Central memory CD4-positive, alpha-beta T cell (primary cell): ENCODE measurements at regions not wholly inside any gene's neighbourhood (a gene's known extent, or its start where the extent isn't known, plus 50 kb on each side); places are given as distances from the start of the nearest gene placed in this dataset.
"Not testable (repeated sequence)": the region's sequence is repeated elsewhere in the genome, so short reads cannot be mapped to it uniquely, and the experiment has no call there.

Experiments
- DNase-seq: peaks from one replicate; pipeline ENCODE4 v3.0.0; 2022

DNA sequence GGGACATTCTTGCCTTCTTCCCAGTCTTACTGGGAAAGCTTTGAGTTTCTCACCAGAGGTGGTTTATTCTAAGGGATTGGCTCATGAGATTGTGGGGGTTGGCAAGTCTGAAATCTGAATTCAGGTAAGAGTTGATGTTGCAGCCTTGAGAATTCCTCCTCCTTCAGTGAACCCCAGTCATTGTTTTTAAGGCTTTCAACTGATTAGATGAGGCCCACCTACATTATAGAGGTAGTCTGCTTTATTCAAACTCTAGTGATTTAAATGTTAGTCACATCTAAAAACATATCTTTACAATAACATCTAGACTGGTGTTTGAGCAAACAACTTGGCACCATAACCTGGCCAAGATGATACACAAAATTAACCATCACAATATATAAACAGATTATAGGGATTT is 156.5 kb upstream of the MED14 start:
- DNase-seq, result no peak

DNA sequence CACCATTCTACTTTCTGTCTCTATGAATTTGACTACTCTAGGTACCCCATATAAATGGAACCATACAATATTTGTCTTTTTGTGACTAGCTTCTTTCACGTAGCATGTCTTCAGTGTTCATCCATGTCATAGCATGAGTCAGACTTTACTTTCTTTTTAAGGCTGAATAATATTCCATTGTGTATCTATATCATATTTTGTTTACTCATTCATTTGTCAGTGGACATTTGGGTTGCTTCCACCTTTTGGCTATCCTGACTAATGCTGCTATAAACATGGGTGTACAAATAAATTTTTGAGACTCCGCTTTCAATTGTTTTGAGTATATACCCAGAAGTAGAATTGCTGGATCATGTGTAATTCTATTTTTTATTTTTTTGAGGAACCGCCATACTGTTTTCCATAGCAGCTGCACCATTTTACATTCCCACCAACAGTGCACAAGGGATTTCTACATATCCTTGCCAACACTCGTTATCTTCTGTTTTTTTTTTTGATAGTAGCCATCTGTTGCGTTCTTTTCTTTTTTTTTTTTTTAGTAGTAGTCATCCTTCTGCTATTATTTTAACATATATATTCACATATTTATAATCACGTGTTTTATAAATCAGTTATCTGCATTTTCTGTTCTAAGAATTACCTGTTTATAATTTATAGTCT is 158.0 kb upstream of the MED14 start:
- DNase-seq, result no peak

DNA sequence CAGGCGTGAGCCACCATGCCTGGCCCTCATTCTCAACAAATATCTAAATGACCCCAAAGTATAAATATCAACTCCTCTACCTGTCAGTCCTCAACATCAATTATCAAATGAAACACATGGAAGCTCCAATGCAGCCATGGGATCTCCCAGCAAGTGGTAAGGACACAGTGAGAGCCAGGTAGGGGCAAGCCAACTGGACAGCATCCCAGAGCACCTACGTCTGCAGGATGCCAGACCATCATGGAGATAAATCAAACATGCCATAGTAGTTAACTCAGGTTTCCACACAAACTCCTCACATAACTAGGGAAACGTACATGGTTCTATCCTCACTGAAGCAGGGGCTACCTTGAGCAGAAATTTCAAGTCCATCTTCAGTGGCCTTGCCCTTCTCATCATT is 159.9 kb upstream of the MED14 start:
- no peak for DNase-seq

DNA sequence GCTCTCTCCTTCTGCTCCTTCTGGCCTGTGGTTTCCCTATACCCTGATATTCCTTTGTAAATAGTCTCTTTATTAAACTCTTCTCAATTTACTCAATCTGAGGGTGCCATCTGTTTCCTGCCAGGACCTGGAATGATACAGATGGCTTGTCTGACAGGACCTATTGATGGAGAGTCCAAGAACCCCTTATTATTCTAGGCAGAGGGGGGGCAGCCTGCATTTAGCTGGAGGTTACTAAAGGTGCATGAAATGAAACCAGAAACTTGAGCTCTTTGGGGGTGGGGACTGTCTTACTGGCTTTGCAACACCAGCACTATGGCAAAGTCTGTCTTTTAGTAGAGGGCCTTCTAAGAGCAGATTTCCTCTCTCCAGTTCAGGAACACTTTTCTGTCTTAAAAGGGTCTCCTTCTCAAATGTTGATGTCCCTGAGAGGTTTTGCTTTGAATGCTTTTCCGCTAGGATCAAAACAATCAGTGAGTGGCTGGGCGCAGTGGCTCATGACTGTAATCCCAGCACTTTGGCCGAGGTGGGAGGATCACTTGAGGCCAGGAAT is 162.5 kb upstream of the MED14 start:
- no peak for DNase-seq

DNA sequence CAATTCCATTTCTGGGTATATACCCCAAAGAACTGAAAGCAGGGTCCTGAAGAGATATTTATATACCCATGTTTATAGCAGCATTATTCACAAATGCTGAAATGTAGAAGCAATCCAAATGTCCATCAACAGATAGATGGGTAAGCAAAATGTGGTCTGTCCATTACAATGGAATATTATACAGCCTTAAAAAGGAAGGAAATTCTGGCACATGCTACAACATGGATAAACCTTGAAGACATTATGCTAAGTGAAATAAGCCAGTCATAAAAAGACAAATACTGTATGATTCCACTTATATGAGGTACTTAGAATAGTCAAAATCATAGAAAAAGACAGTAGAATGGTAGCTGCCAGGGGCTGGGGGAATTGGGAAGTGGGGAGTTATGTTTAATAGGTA is 169.4 kb upstream of the MED14 start:
- DNase-seq, result not testable (repeated sequence)

DNA sequence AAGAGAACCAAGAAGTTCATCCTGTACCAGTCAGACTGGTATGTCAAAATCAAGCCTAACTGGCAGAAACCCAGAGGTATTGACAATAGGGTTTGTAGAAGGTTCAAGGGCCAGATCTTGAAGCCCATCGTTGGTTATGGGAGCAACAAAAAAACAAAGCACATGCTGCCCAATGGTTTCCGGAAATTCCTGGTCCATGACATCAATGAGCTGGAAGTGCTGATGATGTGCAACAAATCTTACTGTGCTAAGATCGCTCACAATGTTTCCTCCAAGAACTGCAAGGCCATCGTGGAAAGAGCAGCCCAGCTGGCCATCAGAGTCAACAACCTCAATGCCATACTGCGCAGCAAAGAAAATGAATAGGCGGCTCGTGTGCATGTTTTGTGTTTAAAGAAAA is 172.7 kb upstream of the MED14 start:
- no peak for DNase-seq

DNA sequence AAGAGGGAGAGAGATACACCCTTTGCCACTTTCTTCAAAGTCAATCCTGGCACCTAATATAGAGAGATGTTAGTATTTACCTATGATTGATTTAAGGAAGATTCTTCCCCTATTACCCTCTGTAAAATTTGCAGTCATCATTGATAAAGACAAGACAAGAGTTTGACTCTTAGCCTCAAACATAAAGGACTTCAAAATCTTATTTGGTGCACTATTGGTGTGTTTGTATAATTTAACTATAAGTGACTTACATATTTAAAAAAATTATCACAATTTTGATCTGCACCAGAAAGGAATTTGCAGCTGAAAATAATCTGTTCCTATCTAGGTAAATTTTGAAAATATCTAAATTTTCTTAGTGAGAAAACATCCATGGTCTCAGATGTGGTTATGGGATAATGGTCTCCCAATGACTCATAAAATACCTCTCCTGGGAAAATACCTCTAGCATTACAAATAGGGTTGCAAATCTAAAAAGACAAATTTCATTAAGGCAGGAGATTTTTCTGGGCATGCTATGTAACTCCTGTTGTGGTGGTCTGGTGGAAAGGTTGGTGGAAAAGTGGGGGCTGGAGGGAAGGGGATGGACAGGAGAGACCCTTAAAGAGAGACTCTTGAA is 173.6 kb upstream of the MED14 start:
- DNase-seq, result no peak

DNA sequence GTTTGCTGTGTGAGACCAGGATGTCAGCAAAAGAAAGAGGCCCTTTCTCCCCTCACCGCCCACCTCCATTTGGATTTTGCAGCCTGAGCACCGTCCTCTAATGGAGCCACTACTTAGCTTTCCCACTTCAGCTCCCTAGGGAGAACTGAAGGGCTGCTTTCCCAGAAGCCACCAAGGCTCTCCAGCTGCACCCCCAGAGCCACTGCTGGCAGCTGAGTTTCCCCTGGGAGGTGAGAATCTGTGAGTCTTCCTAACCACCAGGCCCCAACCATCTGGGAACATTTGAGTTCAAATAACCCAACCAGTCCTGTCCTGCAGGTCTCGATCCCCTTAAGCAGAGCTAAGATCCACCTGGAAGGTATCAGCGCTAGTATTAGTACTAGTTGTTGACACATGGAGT is 173.1 kb upstream of the USP9X start:
- DNase-seq, result no peak

DNA sequence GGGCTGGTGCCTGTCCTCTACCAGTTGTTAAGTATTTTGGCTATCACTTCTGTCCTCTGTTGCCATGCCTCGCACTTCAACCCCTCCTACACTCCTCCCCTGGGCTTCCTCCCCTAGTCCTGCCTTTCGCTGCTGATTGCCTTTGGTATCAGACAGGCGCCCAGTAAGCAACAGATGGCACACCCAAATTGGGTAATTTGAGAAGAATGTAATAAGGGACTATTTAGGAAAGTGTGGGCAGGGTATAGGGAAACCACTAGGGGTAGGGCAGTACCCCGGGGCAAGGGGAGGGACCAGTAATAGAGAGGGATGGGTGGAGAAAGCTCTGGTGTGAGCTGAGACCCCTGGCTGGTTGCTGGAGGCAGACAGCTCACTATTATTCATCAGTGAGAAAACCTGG is 172.7 kb upstream of the USP9X start:
- no peak for DNase-seq

DNA sequence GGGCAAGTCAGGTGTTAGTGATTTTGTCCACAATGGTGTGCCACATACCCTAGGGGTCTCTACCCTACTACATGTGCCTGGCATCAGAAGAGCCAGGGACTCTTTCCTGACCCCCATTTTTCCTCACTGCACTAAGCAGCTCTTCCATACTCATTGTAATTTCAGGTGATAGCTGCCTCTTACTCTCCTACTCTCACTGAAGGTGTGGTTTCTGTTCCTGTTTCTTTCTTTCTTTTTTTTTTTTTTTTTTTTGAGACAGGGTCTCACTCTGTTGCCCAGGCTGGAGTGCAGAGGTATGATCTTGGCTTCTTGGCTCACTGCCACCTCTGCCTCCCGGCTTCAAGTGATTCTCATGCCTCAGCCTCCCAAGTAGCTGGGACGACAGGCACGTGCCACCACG is 164.9 kb upstream of the USP9X start:
- no peak for DNase-seq

DNA sequence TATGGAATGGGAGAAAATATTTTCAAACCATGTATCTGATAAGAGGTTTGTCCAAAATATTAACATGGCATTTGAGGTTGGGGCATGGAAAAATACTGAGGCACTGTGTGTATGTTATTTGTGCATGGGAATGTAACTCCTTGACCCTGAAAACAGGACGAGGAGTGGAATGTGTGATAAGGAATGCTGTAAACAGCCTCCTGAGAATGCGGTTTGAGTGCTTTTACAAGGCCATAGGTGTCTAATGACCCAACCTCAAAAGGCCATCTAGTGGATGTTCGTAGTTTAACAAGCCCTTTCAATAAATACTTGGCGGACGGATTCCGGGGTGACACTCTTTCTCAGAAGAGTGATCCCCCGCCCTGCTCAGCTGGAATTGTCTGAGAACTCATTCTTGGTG is 162.9 kb upstream of the USP9X start:
- no peak for DNase-seq

DNA sequence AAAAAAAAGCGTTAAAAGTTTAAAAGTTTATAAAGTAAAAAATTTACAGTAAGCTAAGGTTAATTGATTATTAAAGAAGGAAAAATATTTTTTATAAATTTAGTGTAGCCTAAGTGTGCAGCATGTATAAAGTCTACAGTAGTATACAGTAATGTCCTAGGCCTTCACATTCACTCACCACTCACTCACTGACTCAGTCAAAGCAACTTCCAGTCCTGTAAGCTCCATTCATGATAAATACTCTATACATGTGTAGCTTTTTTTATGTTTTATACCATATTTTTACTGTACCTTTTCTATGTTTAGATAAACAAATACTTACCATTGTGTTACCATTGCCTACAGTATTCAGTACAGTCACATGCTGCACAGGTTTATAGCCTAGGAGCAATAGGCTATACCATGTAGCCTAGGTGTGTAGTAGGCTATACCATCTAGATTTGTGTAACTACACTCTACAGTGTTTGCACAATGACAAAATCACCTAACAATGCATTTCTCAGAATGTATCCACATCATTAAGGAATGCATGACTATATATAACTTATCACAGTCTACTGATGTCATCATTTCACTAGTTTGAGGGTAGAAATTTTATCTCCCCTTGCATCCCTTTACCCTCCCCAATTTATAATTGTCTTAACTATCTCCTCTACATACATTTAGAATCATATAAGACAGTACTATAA is 158.4 kb upstream of the USP9X start:
- DNase-seq, result not testable (repeated sequence)

DNA sequence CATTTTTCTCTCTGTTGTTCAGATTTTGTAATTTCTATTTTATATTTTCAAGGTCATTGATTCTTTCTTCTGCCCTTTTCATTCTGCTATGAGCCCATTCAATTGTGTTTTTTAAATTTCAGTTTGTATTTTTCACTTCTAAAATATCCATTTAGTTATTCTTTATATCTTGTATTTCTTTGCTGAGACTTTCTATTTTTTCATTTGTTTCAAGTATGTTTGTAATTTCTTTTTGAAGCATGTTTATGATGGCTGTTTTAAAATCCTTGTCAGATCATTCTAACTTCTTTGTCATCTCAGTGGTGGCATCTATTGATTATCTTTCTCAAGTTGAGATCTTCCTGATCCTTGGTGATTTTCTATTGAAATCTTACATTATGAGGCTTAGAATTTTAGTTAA is 157.2 kb upstream of the USP9X start:
- DNase-seq, result no peak

DNA sequence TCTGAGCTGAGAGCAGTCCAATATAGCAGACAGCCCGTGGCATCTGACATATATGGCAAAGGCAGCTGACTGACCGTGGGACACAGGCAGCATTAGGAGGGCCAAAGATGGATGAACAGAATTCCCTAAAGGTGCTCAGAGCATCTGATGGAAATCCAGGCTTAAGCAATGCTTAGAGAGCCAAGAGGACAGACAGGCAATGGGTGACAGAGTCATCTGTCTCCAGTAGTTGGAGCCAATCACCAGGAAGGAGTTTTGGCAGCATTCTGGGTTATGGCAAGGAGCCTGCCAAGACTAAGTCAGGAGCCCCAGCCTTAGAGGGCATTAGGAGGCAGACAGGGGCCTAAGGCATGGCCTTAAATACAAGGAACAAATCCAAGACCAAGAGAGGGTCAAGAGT is 153.3 kb upstream of the USP9X start:
- DNase-seq, result no peak

DNA sequence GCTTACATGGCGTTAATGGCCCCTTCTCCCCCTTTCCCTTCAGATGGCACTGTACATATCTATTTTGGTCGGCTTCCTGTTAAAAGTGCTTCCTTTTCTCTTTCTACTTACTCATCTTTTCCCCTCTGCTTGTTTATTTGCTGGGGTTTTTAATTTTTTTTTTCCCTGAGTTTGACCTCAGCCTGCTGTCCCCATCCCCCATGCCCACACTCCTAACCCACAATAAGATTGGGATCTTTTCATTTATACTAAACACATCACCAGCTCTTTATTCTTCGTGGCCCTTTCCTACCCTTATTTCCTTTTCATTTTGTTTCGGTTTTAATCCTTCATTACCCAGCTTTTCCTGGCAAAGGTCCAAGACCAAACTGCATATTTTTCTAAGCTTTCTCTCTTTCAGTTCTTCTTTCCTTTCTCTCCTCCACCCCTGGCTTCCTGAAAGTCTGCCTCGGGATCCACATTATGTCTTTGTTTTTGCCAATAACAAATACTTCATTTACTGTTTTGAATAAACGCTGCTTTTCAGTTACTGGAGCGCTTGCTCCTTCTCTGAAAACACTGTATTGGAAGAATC is 152.0 kb upstream of the USP9X start:
- DNase-seq, result peak; percentile 26

DNA sequence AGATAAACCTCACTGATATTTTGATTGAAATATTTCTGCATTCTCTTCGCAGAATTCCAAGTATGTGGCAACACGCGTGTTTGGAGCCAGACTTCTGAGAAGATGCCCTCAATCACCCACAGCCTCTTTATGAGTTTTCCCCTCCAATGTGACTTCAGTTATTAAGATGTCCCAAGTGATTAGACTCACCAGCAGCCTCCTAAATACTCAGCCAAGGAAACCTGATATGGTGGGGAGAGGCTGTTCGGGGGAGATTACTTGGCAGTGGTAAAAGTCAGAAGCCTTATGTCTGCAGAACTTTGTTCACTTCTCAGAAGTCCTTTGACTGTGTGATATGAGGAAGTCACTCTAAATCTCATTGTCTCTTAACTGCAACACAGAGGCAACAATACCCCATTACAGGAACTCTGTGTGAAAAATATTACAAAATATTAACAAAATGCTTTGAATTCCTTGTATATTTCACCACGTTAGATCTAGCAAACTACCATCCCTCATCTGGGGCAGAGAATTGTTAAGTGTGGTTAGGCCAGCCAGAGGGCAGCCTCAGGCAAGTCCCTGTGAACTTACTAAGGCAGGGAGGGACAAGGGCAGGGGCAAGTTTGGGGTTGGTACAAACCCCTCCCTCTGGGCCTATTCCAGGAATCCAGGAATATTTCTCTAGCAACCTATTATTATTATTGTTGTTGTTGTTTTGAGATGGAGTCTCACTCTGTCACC is 151.4 kb upstream of the USP9X start:
- DNase-seq, result no peak

DNA sequence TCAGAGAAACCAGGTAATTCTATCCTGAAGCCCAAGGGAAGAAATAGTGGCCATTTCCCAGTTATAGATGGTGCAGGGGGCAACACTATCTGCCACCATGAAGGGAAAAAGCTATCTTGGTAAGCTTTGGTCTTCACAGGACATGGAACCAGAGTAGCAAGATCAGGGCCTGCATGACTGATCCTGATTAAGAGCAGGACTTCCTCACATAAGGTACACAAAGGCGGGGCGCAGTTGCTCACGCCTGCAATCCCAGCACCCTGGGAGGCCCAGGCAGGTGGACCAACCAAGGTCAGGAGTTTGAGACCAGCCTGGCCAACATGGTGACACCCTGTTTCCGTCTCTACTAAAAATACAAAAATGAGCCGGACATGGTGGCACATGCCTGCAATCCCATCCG is 148.4 kb upstream of the USP9X start:
- no peak for DNase-seq

DNA sequence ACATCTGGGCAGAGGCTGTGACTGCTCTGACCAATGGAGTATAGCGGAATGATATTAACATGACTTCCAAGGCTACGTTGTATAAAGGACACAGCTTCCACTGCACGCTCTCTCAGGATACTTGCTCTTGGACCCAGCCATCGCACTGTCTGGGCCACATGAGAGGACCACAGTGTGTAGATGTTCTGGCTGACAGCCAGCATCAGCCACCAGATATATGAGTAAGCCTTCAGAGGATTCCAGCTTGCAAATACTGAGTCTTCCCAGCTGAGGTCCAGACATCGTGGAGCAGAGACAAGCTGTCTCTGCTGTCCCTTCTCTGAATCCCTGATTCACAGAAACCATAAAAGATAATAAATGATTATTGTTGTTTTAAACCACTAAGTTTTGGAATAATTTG is 146.8 kb upstream of the USP9X start:
- no peak for DNase-seq

DNA sequence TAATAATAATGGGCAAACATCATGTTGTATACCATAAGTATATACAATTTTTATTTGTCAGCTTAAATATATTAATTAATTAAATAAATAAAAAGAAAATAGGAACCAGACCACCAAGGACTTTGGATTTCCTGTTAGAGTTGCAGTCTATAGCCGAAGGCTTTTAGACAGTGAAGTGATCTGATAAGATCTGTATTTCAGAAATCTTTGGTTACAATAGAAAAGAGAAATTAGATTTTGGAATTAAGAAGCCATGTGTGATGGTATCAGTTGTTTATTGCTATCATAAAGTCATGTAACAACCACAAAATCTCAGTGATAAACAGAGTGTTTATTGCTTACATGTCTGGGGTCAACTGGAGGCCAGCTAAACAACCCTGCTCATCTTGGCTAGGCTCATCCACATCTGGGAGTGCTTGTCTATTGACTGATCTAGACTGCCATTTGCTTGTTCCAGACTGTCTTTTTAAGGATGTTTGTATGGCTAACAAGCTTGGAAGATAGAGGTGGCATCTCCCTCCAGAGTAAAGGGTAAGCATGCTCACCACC is 142.1 kb upstream of the USP9X start:
- no peak for DNase-seq

DNA sequence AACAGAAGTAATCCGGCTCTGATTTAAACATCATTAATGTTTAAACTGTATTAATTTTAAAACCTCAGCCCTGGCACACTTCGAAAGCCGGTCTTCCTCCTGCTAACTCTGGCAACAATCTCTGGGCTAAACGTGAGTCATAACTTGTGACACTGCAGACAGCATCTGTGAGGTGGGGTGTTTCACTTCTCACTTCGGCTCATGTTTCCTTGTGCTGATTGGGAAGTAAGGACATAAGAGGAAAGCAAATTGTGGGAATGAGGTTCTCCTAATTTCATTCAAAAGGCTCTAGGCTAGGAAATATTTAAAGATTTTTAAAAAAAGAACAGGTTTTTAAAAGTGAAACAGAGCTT is 139.9 kb upstream of the USP9X start:
- no peak for DNase-seq

DNA sequence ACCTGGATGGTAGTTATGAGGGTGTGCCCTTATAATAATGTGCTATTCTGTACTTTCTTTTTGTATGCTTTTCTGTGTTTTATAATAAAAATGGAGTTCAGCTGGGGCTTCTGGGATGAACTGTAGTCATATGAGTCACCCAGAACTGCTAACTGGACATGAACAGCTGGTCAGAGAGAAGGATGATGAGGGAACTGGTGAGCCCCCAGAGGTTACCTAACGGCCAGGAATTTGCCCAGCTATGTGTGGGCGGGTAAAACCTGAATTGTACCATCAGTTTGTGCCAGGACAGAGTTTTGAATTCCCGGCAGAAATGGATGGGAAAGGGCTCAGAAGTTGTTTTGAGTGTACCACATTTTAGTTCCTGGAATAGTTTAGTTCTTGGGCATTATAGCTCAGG is 138.0 kb upstream of the USP9X start:
- DNase-seq, result no peak

DNA sequence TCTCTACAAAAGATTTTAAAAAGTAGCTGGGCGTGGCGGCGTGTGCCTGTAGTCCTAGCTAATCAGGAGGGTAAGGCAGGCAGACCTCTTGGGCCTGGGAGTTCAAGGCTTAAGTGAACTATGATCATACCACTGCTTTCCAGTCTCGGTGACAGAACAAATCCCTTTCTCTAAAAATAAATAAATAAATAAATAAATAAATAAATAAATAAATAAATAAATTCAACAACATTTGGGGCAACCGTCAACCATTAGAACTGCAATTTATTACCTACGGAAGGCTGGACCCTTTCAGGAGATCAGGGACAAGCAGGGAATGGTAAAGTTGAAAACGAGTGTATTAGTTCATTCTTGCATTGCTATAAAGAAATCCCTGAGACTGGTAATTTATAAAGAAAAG is 136.2 kb upstream of the USP9X start:
- no peak for DNase-seq

DNA sequence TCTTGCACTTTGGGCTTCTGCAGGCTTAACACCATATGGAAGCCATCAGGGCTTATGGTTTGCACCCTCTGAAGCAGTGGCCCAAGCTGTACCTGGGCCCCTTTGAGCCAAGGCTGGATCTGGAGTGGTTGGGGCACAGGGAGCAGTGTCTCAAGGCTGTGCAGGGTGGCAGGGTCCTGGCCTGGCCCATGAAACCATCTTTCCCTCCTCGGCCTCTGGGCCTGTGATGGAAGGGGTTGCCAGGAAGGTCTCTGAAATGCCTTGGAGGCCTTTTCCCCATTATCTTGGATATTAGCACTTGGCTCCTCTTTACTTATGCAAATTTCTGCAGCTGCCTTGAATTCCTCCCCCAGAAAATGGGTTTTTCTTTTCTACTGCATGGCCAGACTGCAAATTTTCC is 134.7 kb upstream of the USP9X start:
- no peak for DNase-seq
